Pulmonary artery endothelial cell (primary cell): ENCODE measurements at regions not wholly inside any gene's neighbourhood (a gene's known extent, or its start where the extent isn't known, plus 50 kb on each side); places are given as distances from the start of the nearest gene placed in this dataset.
A peak's percentile ranks its signal among the peaks of the same experiment; 100 is the strongest.

Source experiments
- DNase-seq: peaks from one replicate; pipeline ENCODE4 v3.0.0-alpha.2; 2011; ENCODE audit warnings: low read depth, low spot score

DNA sequence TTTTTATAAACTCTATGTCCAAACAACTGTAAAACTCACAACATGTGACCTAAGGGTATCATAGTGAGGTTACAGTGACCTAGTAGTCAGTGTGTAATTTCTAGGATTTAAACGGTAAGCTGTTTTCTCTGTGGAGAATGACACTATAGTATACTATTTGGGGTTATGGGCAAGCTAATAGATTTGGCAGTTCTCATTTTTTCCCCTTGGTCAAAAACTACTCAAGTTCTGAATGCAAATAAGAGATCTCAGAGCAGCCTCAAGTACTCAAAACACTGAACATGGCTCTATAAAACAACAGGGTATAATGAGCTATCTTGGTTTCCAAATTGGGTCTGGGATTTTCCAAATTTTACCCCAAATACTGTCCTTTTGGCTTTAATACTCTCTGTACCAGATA is 88.5 kb upstream of the HMCN1 start:
- no peak for DNase-seq

DNA sequence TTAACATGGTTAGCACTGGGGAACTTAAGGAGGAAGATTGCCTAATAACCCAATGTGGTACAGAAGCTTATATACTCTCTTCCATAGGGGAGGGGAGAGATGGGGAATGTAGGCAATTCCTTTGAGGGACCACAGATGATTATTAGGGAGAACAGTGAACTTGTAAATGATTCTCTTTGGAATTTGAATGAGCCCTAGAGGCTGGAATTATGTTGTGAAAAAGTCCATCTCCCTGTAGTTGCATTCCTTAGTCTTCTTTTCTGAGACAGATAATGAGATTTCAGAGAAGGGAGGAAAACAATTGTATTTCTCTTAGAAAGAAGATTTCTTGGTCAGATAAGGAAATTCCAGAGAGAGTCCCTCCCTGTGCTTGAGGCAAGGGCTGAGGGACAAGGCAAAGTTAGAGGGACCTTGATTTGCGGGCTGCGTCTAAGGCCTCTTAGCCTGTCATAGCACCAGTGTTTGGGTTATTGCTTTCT is 89.0 kb upstream of the HMCN1 start:
- DNase-seq, result no peak

DNA sequence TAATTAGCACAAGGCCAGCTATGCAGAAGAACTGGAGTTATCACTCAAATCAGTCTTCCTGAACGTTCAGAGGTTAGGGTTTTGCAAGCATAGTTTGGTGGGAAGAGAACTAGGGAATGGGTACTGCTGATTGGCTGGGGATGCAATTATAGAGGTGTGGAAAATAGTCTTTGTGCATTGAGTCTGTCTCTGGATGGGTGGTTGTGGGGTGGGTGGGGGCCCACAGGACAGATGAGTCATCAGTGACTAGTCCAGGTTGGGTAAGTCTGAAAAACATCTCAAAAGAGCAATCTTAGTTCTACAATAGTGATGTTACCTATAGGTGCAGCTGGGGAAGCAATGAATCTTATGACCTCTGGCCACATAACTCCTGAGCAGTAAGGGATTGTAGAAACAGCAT is 89.7 kb upstream of the HMCN1 start:
- no peak for DNase-seq

DNA sequence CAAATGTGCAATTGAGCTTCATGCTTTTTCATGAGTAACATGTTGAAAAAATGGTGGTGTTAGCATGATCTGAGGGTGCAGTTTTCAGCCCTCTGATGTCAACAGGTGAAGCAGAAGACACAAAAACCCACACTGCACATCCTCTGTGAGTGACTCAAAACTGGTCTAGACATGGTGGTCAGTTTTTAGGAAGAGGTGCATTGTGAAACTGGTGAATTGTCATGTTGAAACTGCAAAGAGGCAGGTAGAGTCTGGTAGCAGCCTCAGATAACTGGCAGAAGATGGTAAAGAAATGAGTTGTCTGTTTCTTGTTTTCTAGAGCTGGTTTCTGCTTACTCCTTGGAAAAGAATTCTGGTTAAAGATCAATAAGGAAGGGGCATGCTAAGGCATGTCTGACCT is 97.3 kb upstream of the HMCN1 start:
- DNase-seq, result no peak

DNA sequence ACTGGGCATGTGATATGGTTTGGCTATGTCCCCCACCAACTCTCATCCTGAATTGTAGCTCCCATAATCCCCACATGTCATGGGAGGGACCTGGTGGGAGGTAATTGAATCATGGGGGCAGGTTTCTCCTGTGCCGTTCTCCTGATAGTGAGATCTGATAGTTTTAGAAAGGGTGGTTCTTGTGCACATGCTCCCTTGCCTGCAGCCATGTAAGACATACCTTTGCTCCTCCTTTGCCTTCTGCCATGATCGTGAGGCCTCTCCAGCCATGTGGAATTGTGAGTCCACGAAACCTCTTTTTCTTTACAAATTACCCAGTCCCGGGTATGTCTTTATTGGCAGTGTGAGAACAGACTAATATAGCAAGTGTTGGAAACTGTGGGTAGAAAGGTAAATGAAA is 99.5 kb upstream of the HMCN1 start:
- no peak for DNase-seq

DNA sequence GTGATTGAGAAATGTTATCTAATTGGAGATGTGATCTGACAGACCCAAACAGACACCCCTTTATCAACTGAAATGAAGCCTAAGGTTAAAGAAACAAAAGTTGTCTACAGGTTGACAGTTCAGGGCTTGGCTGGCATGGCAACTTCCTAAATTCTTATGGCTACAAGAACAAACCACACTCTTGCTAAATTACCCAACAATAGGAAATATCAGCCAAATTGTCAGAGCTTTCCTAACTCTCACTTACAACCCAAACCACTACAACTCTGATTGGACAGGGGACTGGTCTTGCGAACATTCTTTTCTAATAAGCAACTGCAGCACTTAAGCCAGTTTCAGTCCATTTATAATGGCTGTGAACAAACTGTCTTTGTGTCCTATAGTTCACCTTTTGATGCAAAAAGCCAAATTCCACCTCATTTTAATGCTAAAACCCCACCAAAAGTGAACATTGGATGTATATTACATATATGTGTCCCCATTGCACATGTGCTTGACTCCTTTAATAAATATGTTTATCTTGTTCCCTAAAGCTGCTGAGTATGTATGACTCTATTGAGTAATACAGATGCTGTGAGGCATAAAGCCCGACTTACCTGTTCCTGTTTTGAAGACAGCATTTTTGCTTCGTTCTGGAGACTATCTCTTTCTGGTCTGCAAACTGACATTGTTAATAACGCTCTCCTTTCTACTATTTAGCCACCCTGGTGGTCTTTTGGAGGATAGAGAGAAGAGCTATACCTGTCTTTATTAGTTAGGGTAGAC is 101.3 kb upstream of the HMCN1 start:
- DNase-seq, result no peak

DNA sequence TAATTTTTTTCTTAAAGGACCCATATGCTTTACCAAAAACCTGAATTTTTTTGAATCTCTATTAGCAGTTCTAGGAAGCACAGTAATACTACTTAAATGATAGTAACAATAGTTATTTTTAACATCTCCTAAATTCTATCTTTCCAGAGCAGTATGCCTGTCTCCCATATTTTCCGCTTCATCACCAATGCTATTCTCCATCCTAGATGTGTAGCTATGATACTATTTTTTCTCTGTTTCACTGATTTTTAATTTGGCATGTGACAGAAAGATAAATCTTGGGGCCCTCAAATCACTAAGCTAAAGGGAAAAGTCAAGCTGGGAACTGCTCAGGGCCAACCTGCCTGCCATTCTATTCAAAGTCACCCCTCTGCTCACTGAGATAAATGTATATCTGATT is 102.3 kb upstream of the HMCN1 start:
- no peak for DNase-seq

DNA sequence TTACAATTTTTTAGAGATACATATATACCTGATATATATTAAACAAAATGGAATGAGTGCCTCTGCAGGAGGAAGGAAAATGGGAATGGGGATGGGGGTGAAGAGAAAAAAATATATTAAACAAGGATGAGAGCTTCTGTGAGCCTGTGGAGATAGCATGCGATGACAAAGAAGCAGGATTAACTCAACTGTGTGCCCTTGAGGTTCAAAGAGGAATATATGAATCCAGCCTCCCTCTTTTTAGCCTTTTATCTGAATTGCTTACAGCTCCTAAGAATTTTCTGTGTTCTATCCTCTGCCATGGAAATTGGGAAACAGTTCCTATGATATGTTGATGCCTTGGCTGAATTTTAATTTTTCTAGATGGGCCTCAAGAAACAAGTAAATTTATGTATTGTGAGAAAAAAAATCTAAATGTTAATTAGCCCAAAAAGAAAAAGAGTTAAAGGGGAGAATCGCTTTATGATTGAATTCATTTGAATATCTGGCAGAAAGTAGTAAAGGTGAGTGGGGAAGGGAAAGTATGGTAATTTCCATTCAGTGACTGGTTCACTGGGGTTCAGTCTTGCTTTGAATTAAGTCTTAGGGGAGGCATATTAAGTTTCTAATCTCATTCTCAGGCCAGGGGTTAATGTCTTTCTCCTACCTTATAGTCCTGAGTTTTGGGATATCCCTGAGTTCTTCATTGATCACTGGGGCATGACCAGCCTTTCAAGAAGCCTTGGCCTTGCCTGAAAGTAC is 106.3 kb upstream of the HMCN1 start:
- no peak for DNase-seq

DNA sequence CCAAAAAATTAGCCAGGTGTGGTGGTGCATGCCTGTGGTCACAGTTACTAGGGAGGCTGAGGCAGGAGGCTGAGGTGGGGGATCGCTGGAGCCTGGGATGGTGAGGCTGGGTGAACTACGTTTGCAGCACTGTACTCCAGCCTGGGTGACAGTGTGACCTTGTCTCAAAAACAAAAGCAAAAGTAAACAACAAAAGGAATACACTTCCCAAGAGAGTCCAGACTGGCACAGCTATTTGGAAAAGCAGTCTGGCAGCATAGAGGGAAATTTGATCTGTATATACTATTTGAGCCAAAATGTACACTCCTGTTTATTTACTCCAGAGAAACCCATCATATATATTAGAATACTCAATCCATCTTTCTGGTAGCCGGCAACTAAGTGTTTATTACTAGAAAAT is 107.0 kb upstream of the HMCN1 start:
- no peak for DNase-seq

DNA sequence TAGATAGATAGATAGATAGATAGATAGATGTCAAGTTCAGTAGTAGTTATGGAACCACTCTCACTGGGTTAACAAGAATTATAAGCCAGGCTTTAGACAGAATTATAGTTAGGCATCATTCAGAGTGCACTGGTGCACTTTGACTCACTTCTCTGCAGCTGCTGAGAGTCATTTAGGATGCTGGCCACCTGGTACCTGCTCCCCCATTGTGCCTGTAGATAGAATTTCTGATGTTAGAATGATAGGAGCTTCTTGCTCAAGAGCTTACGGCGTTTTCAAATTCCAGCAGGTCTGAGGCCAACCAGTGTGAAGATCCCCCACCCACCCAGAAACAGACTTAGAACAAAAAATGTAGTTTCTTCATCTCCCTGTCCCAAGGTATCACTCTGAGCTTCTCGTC is 107.8 kb upstream of the HMCN1 start:
- DNase-seq, result no peak

DNA sequence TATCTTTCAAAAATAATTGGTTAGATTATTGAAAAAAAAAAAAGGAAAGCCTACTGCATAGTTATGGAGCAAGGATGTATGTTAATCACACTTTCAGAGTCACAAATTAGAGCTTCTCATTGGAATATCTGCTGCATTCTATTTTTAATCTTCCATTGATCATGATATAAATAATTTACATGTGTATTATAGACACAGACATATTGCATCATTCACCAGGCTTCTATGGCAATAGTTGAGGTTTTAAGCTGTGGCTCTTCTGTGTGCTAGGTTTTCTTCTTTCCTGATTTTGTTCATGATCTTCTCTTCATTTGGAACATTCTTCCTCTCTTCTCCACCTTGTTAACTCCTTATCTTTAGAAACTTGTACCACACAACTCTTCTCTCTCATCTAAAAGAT is 123.2 kb upstream of the HMCN1 start:
- no peak for DNase-seq

DNA sequence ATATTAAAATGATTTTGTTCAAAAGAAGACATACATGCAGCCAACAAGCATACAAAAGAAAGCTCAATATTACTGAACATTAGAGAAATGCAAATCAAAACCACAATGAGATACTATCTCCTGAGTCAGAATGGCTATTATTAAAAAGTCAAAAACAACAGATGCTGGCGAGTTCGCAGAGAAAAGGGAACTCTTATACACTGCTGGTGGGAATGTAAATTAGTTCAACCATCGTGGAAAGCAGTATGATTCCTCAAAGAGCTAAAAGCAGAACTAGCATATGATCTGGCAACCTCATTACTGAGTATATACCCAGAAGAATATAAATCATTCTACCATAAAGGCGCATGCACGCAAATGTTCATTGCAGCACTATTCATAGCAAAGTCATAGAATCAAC is 126.0 kb upstream of the HMCN1 start:
- DNase-seq, result no peak

DNA sequence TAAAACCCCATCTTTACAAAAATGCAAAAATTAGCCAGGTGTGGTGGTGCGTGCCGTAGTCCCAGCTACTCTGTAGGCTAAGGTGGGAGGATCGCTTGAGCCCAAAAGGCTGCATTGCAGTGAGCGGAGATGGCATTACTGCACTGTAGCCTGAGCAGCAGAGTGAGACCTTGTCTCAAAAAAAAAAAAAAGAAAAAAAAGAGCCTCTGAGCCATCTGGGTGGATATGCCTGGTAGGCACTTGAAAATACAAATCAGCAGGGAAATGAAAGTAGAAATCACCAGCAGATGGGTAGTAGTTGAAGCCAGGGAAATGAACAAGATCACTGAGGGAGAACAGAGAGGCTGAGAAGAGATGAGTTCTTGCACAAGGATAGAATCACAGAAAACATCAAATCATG is 131.0 kb upstream of the HMCN1 start:
- no peak for DNase-seq

DNA sequence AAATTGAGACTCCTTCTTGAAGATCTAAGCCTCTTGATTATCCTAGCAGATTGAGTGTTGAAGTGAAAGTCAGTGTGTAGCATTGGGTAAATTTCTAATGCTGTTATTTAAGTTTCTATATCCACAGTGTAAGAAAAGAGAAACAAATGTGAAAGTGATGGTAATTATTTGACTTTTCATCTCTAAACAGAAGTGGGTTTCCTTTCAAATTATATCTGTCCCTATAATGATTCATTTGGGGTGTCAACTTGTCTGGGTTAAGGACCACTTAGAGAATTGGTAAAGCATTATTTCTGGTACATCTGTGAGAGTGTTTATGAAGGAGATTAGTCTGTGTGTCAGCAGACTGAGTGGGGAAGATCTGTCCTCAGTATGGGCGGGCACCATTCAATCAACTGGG is 133.0 kb upstream of the HMCN1 start:
- DNase-seq, result no peak

DNA sequence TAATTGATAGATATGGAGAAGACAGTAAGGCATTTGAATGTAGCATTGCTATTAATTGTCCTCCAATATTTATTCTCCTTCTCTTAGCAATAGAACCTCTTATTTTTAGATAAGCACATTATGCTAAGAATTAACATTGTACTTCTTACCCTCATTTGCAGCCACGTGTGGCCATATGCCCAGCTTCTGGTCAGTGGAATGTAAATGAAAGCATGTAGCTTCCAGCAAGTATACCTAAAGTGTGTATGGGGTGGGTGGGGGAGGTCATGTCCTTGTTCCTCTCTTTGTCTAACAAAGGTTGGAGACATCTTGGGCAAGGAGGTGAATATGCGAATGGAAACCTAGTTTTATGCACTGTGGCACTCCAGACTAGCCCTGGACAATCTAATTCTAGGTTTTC is 133.6 kb upstream of the HMCN1 start:
- DNase-seq, result no peak

DNA sequence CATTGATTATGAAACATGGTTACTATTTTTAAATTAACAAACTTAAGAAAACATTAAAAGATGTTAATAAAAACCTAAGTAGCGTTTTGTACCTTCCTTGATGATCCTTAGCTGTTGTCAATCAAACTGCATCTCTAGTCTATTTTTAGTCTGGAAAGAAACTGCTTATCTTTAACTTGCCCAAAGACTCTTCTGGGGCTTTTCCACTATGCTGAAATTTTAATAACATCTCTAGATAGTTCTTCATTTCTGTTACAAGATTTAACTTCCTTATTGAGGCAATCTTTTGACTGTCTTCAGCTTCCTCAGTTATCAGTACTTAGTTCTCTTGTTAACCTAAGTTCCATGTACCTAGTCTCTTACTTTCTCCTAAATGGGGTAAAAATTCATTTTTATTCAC is 135.9 kb upstream of the HMCN1 start:
- DNase-seq, result no peak

DNA sequence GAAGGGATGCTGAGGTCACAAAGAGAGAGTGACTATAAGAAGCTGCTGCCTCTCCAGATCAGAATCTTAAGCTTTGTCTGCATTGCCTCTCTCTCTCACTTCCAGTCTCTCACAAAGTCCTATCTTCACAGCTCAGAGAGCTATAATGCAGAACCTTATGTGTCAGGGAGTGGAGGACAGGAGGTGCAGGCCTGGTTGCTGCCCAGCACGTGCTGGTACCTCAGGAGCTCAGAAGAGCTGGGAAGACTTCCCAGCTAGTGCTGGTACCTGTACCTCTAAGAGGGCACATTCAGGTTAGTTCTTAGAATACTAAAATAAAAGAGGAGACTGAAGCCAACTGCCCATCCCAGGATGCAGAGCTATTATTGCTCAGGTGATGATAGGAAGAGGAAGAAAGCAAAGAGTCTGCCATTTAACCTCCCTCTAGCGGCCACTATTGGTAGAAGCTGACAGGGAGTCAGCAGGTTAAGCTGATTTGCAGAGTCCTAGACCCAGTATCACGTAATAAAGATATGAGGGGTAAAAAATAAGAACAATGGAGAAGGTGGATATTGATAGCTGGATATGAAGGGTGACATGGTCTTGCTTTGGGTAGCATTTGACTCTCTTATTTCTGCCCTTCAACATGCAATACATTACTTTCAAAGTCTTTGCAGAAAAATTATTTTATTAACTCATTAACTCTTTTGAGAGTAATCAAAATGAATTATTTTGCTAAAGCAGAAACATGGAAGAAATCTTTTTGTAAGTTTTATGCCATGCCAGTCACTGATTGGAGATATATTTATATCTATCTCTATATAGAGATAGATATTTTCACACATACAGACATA is 138.1 kb upstream of the HMCN1 start:
- peak; percentile 2 for DNase-seq

DNA sequence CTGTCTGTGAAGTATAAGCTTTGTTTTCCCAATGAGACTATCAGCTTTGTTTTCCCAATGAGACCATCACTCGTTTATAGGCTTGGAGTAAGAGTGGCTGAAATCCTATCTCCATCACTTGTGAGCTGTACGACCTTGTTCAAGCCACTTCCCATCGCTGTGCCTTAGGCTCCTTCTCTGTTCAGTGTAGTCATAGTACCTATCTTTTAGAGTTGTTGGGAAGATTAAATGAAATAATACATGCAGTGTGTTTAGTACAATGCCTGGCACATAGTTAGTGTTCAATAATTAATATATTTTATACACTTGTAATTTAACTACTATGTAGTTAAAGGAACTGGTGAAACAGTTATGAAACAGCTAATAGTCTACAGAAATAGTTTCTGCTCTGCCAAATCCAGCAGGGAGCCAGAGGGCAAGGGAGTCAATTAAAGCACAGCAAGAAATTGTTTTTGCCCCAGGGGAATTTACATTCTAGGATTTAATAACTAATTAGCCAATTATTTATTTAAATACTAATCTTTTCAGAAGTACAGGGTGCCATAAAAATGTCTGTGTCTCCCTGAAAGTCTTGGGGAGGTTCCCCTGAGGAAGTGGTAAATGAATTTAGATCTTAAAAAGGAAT is 139.3 kb upstream of the HMCN1 start:
- DNase-seq, result no peak

DNA sequence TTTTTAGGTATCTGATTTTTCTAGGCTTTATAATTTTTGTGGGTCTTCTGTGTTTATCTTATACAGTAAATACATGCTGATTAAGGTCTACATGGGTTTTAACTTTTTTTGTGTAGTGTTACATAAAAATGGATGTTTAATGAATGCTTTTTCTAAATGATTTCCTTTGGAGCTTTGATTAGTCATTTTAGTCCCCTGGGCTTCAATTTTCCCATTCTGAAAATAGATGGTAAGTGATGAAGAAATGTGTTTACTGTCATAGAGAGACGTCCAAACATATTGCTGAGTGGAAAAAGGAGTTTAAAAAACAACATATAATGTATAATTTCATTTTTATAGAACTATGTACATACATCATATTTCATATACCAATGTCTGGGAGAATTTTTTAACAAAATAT is 140.9 kb upstream of the HMCN1 start:
- no peak for DNase-seq

DNA sequence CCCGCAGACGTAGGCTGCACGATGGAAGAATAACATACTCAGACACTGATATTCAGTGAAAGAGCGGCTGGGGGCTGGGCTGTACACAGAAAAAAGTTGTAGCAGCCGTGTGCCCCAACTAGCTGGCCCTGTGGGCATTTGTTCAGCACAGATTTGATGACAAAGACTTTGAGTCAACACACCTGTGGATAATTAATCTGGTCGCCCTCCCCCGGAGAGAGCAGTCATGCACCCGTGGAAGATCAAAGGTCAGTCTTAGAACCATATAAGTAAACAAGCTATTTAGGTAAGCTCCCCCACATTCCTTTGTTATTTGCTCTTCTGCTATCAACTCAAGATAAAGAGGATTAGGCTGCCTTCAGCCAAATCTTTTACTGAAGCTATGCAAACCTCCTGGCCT is 148.4 kb upstream of the HMCN1 start:
- no peak for DNase-seq

DNA sequence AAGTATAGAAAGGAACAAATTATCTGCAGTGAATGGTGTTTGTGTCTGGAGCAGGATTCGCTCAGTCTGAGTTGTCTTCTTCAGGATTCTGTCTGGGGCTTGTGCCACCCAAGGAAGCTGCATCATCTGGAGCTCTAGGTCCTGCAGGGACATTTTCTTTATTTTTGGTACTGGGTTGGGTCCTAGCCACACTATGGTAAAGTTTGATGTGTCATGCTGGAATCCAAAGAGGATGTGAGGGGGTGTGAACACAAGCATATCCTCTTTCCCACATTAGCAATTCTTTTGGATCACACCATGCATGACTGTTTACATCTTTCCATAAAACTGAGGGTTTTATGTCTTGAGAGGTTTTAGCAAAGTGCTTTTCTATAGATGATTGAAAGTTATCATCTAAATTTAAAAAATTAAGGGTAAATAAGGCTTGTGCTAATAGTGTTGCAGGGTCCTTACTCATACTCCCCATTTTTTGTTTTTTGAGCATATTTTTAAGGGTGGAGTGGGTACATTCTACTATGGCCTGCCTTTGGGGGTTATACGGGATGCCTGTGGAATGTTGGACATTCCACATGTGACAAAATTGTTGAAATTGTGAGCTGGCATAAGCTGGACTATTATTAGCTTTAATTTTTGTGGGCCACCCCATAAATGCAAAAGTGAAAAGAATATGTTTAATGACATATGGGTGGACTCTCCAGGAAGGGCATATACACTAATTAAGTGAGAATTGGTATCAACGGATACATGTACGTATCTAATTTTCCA is 152.0 kb upstream of the HMCN1 start:
- DNase-seq, result no peak
